NCI-H1048 (cell line): ENCODE measurements at regions not wholly inside any gene's neighbourhood (a gene's known extent, or its start where the extent isn't known, plus 50 kb on each side); places are given as distances from the start of the nearest gene placed in this dataset.

ENCODE experiments used
- DNase-seq: peaks from one replicate; lab custom pipeline; 2025; lab: John Stamatoyannopoulos, UW

DNA sequence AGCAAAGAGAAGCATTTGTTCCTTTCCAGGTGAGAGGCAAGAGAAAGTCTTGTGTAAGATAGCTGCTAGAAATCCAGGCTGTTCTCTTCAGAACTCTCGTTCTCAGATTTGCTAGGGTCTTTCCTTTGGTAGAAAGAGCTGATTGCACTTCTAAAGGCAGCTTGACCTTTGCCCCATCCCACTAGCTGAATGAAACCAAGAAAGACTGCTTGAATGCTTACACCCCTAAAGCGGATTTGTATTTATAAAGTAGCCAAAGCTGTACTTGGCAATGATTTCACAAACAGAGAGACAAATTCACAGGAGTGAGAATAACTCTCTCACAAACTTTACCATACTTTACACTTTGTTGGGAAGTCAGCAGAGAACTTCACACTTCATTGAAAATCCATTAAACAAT is 424.1 kb downstream of the TTLL7 start:
- no peak for DNase-seq

DNA sequence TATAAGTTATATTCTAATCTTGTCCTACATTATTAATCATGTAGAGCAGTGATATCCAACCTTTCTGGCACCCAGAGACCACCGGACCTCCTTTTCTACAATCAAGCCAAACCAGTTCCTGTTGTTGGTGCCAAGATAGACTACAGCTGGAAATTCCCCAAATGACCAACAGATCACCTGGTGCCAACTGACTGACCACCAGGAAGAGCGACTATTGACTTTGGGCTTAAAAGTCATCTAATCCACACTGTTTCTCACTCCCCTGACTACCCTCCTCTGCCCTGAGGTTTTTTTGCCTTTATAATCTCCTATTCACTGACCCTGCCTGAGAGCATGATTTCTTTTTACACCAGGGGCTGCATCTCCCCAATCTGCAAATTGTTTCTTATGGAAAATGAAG is 425.2 kb downstream of the TTLL7 start:
- no peak for DNase-seq

DNA sequence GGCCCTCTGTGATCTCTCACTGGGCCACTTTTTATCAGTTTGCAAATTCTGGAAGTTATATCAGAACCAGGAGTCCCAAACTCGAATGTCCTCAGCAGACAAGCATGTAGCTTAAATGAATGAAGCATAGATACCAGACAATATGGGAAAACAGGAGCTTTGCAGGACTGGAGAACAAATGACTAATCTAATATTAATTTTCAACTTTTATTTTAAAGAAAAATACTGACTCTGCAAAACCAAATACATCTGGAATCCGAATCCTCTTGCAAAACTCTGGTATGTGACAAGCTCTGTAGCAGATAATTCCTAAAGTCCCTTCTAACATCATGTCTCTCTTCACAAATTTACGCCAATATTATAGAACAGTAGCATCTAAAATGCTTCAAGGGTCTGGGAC is 427.4 kb downstream of the TTLL7 start:
- DNase-seq, result no peak

DNA sequence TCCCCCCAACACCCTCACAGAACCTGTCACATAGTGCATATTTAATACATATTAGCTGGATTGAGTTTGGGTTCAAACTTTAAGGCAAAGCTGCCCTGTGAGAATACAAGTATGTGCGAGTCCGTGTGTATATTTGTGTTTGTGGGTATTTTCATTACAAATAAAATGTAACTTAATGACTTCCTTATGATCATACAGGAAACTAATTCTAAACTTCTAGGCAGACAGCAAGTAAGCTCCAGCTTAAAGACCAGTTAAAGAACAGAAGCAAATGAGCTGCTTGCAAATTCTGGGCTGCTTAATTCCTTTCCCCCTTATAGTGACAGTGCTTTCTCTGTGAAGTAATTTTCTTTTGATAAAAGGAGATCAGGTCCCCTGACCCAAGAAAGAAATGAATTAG is 437.6 kb downstream of the TTLL7 start:
- no peak for DNase-seq

DNA sequence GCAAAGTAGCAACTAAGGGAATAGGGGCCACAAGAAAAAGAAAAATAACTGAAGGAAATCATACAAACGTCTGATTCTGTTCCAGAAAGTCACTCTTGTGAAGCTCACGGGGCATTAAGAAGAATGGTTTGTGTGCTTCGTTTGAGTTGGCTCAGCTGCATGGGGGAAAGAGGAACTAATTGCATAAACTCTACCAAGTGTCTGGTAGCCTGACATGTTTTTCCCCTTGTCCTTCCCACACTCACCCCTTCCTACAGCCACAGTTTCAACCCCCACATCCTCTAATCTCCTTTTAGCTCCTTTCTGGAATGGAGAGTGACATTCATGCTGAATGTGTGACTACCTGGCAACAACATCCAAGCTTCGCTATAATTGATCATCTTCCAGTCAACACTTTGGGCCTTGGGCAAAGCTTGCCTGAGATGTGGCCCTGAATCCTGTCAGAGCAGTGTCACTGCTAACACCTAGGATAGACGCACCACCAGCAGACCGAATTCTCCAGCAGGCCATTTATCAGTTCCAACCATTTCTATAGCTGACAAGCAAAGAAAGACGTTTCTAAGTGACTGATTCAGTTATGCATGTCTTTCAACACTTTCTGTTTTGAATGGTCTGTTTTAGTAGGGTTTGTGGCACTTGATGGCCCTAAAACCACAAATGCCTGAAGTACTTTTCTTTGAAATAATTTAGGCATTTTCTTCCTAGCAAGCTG is 439.6 kb downstream of the TTLL7 start:
- no peak for DNase-seq

DNA sequence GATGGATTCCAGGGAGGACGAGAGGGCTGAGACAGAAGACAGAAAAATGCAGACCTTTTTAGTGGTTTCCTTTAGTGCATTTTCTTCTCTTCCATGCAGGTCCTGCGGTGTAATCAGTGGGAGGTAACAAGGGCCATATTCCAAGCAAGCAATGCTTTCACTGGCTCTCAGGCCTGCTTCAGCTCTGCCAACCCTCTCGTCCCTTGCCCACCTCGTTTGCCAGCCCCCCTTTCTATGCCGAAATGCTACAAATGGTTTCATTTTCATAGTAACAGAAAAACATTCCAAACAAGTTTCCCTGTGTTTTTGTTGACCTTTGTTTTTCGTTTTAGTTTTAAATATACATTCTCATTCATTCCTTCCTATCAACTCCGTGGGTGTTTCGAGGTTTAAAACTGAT is 443.1 kb downstream of the TTLL7 start:
- no peak for DNase-seq

DNA sequence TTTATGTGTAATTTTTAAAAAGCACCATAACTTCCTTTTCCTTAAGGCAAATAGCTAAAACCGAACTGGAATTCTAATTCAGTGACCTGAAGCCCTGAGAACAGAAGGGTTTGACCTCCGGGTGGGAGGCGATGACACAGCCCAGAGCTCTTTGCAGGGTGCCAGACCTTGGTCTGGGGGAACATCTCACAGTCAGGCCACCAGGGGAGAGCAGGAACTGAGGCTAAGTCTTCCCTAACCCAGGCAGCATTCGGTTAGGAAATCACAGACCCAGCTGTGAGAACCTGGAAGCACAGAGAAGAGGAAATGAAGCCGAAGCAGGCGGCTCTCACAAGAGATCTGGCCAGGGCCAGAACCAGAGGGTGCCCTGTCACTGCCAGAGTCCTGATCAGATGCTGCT is 444.8 kb downstream of the TTLL7 start:
- DNase-seq, result no peak

DNA sequence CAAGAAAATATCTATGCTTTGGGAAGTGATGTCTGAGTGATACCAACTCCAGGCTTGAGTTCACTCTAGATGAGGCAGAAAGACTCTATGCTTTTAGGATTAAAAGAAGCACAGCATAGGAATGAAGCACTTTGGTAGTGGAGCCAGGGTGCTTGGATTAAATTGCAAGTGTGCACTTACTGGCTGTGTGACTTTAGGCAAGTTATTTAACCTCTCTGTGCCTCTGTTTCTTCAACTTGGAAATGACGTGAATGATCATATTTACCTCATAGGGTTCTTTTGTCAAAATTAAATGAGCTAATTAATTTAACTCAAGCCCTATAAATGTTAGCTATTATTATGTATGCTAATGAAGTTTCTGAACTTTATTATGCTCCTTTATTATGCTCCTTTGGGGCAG is 446.1 kb downstream of the TTLL7 start:
- DNase-seq, result no peak

DNA sequence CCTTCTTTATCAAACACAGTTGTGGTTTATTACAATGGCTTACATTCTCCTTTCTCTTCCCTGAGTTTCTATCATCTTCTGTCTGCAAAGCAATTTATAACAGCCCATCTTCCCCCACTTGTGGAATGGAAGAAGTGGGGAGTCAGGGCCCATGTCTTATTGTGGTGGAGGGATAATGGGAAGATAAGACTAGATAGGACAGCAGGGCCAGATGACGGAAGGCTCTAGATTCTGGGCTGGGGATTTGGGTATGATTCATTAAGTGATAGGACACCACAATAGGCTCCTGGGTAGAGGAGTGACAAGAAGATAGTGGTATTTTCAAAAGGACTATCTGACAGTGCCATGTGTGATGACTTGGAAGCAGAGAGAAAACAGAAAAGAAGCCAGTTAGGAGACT is 450.6 kb downstream of the TTLL7 start:
- DNase-seq, result no peak

DNA sequence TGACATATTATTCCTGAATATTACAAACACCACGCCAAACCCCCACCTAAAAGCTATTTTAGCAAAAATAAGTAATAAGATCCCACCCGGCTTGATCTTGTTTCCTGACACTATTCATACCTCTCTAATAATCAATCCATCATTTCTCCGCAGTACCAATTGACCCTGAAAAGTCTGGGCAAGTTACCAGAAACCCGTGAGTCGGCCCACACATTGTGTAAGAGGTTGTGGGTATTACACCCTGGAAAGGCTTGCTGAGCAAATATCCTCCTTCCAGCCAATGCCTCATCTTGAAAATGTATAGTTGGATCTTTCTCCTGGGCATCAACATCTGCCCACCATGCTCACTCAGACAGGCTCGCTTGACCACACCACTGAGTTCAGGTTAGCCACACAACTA is 451.0 kb downstream of the TTLL7 start:
- DNase-seq, result no peak

DNA sequence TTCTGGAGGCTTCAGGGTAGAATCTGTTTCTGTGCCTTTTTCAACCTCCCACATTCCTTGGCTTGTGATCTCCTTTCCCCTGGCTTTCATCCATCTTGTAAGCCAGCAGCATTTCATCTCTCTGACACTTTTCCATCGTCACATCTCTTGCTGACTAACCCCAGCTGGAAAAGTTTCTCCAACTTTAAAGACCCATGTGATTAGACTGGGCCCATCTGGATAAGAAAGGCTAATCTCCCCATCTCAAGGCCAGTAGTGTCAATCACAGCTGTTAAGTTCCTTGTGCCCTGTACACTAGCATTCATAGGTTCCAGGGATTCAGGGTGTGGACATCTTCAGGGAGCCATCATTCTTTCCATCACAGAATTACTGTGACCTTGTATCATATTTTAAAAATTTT is 452.1 kb downstream of the TTLL7 start:
- DNase-seq, result no peak

DNA sequence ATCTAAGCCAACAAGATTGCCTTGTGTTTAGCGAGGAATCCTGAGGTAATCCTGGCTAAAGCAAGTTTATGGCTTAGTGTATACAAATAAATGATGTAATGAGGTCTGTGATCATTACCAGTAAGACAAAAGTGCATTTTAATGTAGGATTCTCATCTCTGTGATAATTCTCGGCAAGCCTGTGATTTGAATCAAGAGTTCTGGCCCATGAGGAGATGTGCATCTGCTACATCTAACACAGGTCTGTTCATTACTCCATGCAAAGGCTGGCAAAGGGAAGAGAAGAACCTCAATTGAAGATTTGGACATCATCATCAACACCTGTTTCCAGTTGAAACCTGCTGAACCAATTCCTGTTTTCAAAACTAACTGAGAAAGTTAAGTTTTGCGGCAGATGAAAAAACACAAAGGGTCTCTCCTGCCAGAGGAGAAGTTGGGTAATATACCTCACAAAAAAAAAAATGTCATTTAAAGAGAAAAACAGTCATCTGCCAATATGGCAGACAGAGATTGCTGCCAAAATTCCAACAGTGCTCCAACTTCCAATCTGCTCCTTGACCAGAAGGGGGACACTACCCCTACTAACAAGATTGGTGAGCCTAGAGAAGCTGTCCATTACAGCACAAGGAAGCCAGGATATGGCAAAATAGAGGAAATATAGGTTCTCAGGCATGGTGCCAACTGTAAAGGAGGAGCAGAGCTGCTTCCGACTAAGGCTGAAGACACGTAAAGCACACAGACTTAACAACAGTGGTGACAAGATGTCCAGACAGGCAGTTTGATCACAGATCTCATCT is 453.7 kb downstream of the TTLL7 start:
- no peak for DNase-seq

DNA sequence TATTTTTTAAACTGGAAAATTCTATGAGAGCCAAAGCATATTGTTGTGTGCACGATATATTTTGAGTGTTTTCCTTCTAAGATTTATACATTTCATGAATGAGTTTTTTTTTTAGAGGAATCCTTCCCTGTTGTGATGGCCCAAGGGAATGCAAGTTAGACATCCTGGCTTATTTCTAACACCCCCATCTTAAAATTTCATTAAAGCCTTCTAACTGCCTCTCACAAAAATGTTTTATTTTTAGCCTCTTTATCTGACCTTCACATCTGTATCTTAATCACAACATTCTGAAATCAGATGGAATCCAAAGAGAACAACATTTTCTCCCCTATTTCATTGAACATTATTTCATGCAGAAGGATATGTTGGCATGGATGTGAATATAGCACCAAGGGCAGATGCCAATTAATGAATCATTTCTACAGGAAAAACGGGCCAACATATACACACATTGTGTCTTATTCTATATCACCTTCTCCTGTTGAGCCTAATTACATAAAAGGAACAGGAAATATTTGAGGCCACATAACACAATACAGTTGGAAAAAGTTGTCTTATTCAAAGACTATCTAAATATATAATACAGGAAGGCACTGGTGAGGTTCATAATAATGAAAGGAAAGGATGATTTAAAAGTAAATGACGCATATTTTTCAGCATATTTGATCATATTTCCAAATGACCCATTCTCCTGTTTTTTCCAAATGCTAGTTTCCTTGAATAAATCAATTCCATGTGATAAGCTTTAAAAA is 455.5 kb downstream of the TTLL7 start:
- DNase-seq, result no peak

DNA sequence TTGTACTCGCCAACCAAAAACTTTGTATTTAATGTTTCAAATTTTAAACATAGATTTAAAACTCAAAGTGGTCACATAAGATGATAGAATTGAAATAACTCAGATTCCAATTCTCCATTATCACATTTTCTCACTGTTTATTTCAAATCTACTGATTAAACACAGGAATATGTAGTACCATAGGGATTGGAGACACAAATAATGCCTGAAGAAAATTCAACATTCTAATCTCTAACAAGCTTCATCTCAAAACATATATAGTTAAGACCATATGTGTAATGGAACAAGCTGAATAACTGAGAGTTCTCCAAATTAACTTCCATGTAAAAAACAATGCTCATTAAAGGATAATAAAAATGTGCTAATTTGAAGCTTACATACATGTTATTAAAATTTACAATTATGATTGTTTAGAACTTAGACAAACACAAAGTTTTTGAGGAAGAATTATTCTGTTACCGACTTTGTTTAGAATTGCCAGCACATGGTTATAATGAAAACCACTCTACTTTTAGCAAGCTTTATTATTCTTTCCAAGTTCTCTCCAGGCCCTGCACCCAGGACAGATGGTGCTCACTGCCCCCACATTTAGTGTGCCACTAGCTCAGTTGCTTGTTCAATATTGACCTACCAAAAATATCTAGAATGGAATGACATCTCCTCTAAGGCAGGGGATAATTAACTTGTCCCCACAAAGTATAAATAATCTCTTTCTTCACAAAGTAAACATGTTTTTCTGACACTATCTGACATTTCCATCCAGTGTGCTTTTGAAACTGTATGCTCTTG is 467.2 kb downstream of the TTLL7 start:
- no peak for DNase-seq

DNA sequence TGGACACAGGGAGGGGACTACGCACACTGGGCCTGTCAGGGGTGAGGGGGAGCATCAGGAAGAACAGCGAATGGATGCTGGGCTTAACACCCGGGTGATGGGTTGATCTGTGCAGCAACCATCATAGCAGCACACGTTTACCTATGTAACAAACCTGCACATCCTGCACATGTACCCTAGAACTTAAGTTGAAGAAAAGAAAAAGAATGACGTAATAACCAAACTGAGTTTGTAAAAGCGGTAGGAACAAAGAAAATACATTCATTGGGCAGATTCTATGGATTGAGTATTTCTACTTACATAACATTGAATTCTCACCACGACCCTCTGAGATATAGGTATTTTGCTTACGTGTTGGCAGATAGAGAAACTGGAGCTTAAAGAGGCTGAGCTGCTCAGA is 468.4 kb downstream of the TTLL7 start:
- DNase-seq, result no peak

DNA sequence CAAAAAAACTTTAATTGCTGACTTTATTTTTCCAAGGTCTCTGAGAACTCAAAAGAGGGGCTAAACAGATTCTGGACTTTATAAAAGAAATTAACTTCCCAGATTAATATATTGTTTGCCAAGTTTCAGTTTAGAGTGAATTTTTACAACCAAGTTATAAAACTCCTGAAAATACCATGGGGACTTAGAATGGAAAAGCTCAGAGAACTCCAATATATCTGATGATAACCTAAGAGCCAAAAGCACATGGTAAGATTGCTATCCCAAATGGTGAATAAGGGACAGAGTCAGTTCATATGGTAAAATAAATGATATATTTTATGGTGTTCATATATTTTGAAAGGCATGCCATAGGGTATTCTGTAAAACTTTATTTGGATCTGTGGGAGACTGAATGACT is 470.9 kb downstream of the TTLL7 start:
- DNase-seq, result no peak

DNA sequence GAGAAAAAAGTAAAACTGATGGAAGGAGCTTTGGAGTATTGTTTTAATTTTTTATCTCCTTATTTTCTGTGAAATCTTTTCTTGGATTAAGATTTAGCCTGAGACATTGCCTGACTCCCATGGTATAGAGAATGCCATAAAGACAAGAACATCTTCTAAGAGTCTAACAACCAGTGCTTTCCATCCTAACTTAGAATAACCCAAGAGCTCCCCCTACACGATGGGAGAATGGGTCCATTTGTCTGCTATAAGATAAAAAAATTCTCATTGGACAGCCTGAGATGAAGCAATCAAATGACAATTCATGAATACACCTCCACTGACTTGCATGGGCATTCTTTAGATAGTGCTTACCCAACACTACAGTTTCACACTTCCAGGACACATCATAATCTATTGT is 478.1 kb downstream of the TTLL7 start:
- no peak for DNase-seq

DNA sequence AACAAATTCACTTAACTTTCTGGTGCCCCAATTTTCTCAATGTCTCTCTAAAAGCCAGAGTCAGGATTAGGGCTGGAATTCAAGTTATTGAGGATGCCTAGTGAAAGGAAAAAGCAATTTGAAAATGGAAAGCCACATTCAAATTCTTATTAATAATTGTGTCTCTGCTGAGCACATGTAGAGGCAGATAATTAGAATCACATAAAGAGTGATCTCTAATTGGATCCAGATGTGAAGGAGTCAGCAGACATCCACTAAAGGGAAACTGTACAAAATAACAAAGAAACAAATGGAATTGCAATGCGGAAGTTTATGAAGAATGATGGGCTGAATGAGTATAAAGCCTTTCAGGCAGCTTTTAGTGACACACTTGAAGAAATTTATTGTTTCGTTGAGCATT is 482.6 kb downstream of the TTLL7 start:
- peak; percentile 39 for DNase-seq

DNA sequence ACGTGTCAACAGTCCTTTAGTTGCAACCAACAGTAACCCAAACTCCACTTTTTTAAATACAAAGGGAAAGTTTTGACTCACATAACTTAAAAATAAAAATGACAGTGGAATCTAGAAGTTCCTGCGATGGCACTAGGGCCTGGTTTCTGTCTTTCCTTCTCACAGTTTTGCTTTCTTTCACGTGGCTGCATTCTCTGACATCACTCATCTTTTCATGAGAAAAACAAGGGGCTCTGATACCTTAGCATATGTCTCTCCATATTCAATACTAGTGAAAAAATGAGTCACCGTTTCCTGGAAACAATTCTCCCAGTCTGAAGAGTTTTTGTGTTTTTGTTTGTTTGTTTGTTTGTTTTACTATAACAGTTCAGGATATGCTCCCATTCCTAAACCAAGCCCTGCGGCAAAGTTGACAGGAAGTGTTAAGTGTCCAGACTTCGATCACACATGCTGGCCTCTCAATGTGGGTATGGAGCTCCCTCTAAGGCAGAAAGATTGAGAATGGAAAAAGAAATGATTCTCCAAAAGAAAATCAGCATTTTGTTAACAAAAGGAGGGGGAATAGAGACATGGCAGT is 483.3 kb downstream of the TTLL7 start:
- DNase-seq, result no peak

DNA sequence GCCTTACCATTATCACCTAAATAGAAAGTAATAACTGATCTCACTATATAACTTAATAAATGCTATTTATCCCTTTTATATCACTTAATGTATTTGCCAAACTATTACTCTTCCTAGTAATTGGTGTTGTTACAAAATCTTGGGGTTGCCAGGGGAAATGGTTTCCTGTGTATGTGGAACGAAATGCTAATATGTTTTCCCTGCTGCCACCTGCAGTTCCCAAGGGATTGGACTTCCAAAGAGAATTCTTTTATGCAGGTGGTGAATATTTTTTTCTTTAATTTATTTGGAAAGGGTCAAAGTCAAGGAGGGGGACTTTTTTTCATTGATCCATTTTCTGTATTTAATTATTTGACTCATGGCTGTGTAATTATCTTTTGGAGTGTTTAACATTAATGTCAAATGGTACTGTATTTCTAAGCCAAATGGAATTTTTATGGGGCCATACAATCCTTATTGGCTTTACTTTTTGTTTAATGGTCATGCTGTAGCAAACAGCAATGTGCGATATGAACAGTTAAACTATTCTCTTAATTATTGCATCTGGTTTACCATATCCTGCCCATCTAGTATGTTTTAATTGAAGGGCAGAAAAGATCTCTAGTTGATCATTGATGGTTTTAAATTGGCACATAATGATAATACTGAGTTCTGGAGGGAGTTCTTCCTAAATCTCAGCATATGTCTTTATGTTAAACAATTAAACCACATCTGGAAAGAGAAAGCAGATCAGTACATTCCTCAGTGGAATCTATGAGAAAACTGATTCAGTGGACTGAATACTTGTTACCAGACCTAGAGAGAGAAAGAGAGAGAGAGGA is 486.3 kb downstream of the TTLL7 start:
- no peak for DNase-seq

DNA sequence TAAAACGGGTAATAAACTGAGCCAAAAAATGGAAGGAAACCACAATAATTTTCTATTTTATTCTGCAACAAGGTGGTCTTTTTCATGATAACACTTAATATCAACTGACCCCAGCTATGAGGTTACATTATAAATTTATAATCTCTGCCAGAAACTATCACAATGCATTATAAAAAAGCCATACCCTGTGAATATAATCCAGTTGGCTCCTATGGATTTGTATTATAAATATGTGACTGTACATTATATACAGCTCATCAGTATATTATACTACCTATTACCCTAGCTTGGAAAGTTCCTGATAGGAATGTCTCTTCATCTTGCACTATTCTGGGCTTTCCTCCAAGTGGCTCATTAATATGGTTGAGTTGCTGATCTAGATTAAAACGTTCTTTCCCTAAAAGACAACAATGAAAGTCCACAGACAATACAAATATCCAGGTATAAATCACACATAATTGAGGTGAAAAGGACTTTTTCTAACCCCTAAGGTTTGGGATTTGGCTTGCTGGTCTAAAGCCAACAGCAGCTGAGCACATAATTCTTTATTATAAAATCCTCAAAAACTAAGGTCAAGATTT is 487.7 kb downstream of the TTLL7 start:
- DNase-seq, result no peak
